HuH-7 (cell line): ENCODE measurements at regions not wholly inside any gene's neighbourhood (a gene's known extent, or its start where the extent isn't known, plus 50 kb on each side); places are given as distances from the start of the nearest gene placed in this dataset.

Experiments used
- DNase-seq: peaks from one replicate; pipeline ENCODE4 v3.0.0; 2011; ENCODE audit warnings: low spot score

DNA sequence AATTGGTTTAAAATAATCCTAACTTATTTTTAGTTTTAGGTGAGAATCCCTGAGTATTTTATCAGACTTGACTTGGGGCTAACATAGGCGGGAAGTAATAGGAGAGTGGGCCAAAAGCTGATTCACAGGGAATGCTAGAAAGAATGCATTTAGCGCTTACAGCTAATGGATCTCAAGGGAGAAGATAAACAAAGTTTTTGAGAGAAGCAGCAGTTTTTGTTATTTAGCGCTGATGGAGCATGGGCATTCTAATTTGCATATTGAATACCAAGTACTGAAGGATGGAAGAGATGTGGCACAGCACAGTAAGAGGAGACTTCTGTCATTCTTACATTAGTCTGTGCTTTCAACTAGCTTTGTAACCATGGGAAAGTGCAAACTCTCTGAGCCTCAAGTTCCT is 436.0 kb upstream of the FBXO33 start:
- no peak for DNase-seq

DNA sequence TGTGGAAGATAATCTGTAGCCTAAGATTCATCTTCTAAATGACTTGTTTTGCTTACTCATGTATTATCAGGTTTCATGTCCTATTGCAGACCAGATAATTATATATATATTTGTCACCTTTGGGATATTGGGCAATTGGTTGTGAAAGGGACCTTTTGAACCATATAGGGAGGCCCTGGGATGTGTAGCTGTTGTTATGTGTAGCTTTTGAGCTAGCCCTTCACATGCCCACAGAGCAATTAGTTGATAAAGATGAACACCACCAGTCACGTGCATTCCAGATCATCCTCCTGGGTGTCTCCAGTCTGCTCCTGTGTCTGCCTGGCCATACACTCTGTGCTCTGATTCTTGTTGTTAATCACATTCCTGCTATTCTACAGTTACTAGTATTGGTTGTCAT is 431.2 kb upstream of the FBXO33 start:
- no peak for DNase-seq

DNA sequence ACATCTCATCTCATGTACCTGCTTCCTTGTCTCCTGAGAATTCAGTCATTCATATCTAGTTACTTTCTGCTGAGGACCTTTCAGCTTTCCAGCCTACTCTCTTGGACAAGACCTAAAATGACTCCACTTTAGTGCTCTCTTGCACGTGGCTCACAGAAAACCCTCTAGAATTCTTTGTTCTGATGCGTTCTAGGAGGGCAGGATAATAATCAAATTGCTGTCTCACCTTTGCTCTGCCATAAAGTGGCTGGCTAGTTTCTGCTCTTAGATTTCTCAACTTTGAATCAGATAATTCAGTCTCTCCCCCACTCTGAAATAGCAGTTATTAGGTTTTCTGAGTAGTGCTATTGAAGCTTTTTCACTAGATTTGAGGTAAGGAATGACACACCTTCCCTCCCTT is 429.5 kb upstream of the FBXO33 start:
- no peak for DNase-seq

DNA sequence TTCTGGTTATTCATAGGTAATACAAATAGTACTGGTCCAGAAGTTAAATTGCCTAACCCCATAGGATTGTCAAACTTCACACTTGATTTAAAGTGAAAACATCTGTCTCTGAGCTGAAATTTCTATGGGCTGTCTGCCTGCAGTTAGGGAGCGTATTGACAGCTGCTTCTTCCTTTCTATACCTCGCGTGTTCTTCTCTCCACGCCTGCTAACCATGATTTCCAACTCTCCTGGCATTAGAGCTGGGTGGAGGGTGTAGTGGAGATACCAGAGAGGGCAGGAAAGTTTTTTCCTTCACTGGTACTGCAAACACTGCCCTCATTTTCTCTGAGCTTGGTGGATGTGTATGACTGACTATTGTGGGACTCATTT is 429.0 kb upstream of the FBXO33 start:
- no peak for DNase-seq

DNA sequence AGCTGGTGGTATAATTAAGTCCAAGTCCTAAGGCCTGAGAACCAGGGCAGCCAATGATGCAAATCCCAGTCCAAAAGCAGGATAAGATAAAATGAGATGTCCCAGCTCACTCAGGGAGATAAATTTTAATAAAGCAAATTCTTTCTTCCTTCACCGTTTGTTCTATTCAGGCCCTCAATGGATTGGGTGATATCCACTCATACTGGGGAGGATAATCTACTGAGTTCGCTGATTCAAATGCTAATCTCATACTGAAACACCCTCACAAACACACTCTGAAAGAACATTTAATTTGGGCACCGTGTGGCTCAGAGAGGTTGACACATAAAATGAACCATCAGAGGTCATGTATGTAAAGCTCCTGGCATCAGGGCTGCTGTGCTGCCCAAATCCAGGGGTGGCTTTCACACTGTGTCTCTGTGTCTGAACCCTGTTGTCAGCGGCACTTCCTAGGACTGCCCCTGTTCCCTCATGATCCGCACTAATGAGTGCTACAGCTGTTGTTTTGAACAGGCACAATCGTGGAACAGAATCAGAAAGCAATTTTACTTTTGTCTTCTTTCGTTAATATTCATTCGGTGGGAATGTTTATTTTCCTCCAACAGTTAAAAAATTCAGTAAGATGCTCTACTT is 428.5 kb upstream of the FBXO33 start:
- no peak for DNase-seq

DNA sequence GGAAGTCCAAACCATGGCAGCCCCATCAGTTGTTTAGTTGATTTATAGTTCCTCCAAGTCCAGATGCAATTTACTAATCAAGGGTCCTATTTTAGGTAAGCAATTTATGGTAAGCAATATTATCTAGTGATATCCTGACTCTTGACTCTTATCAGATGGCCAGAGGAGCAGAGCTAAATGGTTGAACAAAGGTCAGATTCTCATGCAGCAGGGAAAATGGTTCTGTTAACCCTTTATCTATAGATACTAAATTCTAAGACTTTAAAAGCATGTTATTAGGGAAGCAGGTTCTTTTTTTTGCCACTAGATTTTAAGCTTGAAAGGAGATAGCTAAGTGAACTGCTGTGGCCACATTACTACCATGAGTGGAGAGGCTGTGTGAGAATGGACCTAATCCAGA is 427.1 kb upstream of the FBXO33 start:
- no peak for DNase-seq

DNA sequence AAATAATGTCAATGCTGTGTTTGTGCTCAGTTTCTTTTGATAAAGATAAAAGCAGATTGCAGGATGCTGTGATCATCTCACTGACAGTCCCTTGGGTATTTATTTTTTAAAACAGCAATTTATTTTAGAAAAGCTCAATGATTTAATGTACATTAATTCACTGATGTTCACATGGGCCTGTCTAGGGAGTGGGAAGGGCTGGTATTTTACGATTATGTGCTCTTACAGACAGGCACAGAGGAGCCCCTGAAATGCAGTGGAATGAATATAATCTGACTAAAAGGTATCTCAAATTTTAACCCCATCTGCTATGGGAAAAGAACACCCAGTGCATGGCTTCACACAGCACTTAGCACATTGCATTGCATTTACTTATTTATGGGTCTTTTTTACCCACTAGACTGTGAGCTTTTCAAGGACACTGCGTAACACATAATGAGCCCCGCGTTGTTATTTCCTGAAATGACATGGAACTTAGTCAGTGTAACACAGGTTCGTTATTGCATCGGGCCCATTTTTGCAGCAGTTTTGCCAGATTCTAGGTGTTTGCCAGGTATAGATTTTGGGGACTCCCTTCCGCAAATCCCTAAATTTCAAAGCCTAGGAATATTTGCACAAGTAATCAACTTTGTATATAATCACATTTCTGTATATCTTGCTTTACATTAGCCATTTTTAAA is 425.3 kb upstream of the FBXO33 start:
- no peak for DNase-seq

DNA sequence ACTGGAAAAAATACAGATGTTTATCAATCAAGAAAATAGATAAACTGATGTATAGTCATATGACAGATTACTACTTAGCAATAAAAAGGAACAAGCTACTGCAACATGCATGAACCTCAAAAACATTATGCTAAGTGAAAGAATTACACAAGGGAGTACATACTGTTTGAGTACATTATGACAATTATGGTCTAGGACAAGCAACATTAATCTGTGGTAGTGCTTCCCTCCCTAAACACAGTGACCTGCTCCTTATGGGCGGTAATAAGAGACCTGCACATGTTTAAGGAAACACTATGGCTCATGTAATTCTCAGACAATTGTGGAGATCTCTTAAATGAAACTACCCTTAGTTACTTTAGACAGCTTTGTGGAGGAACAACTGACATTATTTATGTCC is 421.2 kb upstream of the FBXO33 start:
- no peak for DNase-seq

DNA sequence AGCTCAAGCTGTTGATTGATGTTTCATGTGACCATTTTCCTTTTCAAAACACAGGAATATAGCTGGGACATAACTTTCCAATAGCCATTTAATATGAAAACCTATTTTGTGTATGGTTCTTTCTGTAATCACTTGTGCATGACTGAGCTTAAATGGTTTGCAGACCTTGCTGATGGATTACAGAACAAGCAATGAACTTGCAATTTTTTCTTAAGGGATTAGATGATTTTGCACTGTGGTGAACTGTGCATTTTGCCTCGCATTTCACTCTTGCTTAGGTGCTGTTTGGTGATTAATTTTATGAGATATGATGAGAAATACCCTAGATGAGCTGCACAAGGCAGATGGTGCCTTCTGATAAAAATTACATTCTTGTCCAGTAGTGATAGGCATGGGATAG is 419.0 kb upstream of the FBXO33 start:
- no peak for DNase-seq

DNA sequence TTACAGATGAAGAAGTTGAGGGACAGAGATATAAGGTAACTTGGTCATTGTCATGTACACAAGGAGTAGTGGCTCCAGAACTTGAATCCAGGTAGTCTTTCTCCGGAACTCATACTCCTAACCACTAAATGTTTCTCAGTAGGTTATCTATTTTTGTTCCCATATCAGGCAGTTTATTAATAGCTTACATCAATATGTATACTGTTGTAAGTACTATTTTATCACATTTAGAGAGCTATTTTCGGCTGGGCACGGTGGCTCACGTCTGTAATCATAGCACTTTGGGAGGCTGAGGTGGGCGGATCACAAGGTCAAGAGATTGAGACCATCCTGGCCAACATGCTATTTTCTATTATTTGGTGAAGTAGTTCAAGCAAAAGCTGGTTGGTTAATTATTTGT is 415.6 kb upstream of the FBXO33 start:
- no peak for DNase-seq

DNA sequence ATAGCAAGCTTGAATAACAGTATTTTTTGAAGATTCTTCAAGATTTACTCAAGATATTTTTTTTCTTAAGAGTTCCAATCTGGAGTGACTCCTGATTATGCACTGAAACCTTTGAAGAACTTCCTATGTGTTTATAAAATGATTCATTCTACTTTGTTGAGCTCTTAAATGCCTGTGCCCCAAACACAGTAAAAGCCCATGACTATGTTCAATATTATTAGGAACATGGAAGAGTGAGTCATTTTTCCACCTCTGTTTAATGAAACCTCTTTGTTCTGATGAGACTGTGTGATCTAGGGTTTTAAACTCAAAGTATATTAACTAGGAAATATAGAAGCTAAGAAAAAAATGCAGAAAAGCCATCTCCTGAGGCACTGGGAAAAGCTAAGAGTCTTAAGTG is 415.0 kb upstream of the FBXO33 start:
- no peak for DNase-seq

DNA sequence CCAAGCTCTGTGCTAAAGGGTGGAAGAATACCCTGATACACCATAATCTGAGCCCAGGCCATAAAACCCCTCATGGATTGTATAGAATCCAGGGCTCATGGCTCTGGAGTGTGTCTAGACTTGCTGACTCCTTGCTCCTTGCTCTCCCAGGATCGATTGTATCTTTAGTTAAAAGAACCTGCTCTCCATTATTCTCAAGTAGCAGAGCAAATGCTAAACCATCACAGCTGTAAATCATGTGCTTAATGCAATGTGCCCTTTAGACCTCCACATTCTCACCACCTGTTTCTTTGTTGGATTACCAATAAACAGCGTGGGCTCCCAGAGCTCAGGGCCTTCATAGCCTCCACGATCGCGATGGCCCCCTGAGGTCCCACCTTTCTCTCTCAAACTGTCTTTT is 411.6 kb upstream of the FBXO33 start:
- no peak for DNase-seq

DNA sequence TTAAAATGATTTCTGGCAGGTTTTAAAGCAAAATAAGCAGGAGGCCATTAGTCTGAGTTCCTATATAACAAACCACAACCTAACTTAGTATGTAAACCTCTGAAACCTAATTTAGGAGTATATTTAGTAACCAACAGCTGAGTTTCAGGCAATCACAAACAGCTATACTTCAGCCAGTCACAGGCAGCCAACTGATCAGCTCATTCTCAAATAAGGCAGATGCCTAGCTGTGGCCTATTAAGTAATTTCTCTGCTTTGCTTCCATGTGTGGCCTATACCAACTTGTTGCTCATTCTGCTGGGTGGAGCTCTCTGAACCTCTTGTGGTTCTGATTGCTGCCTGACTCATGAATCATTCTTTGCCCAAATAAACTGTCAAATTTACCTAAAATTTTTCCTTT is 408.9 kb upstream of the FBXO33 start:
- no peak for DNase-seq

DNA sequence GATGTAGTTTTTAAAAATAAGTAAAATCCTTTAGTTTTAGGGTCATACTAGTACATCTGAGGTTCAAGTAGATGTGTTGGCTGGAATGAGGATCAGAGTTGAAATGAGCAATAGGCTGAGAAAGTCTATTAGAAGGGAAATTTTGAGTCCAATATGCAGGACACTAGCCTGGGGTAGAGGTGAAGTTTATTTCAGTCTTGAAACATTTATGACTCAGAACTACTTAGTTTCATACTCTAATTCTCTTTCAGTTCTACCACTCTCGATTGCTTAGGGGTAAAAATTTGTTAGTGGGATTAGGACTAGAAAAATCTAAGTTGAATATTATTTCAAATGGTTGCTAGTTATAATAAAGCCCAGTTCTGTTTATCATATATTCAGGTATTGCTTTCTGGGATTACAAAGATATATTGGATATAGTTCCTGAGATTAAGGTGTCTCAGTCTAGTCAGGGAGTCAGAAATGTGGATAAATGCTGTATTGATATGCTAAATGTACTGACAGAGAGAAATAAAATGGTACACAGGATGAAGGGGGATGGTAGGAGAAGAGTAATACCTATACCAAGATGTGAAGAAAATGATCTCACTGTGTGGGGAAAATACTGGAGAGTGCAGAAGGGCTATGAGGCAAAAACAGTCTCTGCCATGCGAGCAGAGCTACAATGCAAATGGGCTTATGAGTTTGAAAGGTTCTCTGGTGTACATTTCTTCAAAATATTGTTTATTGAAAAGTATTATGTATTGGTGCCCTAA is 395.8 kb upstream of the FBXO33 start:
- DNase-seq: no peak

DNA sequence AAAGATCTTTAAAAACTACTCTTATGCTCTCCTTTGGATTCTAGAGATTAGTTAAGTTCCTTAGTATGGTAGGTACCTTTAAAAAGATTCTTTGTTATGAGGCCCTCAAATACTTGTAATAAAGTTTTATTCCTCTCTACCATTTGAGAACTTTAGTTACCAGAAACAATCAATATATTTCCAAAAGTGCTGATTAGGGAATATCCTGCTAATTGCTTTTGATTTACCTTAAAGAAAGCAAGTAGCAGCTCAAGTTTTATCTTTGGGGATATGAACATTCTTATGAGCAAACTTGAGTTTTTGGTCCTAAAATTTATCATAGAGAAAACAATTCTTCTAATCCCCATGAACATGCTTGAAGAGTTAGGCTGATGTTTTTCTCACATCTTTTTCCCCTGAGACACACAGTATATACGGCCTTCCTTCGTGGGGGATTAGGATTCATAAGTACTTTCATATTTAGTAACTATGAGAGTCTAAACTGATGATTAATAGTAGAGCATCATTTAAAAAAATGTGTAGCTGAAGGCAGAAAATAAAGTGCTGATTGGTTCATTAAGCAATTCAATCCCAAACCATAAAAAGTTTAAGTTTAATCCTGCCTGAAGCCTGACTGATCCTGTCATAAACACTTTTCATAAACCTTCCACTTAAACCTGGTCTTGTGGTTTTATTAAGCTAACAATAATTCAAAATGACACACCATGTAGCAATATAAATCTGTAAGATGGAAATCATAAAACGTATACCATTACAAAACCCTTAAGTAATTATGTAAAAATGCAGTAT is 380.5 kb upstream of the FBXO33 start:
- no peak for DNase-seq

DNA sequence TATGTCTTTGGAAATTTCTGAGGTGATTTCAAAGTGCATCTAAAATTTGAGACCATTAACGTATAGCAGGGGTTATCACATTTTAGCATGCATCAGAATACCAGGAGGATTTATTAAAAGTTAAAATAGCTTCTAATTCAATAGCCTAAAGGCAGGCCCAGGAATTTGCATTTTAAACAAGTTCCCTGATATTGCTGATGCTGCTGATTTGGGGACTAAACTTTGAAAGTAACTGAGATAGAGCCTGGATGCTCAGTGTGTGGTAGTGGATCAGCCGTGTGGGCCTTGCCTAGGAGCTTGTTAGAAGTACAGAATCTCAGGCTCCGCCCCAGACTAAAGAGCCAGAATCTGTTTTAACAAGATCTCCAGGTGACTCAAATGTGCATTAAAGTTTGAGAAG is 375.0 kb upstream of the FBXO33 start:
- DNase-seq: no peak

DNA sequence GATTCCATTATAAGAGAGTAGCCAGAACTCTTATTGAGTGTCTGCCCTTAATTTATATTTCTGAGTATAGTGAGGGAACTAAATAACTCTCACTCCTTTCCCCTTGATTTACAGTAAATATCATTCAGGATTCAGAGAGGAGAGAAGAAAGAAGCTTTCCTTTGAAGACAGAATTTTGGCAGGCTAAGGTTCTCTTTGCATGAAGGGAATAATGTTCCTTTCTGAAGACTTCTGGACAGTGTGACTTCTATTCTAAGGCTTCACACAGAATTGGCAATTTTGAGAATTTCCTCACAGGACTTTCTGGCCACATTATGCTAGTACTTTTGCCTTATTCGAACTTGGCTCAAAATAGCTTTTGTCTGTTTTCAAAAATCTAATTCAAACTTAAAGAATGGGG is 352.2 kb upstream of the FBXO33 start:
- DNase-seq: no peak

DNA sequence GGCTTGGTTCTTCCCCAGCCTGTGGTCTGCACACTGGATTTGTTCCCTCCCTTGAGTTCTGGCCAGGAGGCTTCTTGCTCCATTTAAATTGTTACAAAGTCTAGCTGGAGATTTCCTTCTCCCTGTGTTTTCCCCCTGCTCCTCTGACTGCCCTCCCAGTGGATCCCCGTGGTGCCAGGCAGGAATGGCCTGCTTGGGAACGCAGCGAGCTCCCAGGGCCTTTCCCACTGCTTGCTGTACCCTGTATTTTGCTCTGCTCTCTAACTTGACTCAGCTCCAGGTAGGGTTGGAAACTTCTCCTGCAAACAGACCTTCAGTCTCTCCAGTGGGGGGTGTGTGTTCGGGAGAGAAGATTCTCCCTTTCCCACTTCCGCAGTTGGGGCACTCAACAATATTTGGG is 349.2 kb upstream of the FBXO33 start:
- DNase-seq: no peak

DNA sequence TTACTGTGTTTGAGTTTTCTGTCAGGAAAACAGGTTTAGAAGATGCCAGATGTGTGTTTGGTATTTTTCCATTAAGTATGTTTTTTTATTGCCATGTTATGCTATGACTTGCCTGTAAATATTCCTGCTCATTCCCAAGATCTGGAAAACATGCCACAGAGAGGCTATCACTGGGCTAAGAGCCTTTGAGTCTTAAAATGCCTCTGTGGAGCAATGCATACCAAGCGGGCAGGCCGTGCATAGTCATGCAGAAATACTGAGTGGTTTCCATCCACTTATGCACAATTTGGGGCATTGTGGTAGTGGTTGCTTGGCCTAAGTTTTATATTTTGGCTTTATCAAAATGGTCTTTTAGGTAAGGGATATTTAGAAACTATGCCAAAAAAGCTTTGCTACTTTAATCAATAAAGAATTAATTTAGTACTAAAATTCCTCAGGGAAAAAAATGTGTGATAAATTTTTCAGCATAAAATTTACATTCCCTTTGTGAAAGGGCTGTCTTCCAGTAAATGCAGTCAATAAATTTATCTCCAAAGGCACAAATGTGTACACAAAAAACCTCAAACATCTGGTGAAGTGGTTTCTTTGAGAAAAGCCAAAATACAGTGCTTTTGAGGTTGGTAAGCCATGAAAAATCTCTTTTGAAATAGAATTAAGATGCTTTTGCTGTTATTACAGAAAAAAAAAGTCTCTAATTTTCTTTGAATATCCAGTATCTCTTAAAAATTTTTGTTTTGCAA is 341.3 kb upstream of the FBXO33 start:
- no peak for DNase-seq

DNA sequence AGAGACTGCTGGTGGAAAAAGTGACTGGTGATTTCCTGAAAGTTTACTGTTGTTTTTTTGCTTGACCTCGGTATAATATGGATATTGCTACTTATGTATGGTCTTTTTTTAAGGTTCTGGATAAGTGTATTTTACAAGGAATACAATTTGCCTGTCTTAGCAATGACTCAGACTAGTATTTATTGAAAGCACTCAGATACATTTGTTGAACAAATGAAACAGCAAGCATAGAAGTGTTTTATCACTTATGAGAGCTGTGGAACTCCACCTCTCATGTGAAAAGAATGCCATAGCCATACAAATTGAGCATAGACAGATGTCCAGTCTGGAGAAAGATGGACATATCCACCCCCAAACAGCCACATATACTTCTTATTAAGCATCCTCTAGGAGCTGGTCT is 340.4 kb upstream of the FBXO33 start:
- DNase-seq: no peak

DNA sequence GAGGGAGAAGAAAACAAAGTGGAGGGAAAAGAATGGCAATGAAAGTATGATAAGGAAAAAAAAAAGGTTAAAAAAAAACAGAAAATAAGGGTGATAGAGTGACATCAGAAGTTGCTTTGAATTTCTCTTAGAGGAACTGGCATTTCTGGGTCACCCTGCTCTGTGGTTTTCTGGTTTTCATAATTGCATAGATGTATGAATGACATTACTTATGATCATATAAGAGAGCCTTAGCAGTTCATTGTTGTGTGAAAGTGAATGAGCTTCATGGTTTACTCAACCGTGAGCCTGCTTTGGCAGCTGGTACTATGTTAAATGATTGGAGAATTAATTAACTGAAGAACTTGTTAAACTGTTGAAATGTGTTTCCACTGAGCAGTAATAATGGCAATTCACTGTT is 336.4 kb upstream of the FBXO33 start:
- DNase-seq: no peak

DNA sequence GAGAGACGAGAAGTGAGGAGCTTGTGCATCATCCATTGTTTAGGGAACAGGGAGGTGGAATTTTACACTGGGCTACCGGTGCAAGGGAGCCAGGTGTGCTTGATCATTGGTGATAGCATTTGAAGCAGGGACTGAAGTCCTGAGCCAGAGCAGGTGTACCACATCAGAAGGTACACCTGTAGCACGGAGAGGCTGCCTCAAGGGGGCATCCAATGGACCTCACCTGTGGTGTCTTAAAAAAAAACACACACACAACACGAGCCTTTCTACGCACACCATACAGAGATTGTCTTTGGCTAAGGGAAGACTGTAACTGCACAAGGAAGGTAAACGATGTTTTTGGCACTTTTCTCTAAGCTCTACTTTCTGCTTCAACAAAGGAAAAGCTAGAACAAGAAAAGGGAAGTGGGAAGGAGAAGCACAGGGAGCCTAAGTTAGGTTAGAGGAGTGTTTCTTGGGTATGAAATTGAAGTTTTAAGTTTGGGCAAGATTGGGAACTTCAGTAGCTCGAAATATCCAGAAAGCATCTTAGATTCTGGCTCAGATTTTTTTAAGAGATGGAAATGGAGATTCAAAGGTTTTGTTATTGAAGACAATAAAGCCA is 334.3 kb upstream of the FBXO33 start:
- DNase-seq: no peak
